HG03571 (cell line): ENCODE measurements at regions not wholly inside any gene's neighbourhood (a gene's known extent, or its start where the extent isn't known, plus 50 kb on each side); places are given as distances from the start of the nearest gene placed in this dataset.

ENCODE experiments used
- ATAC-seq: cut with Tn5 transposase; IDR thresholded peaks from one replicate; pipeline ENCODE4 v1.9.1; 2021; ENCODE audit not compliant: unreplicated experiment

- no peak for ATAC-seq
These were observed 413.6 kb downstream of the CDH2 start for GRCh38 chr18:27763341-27763740.

GRCh38 chr18:27762054-27762453 is 414.9 kb downstream of the CDH2 start:
- ATAC-seq, result no peak

- ATAC-seq, result no peak
These were observed 424.0 kb downstream of the CDH2 start for GRCh38 chr18:27752944-27753343.

GRCh38 chr18:27750923-27751322 is 426.0 kb downstream of the CDH2 start:
- ATAC-seq, result no peak

GRCh38 chr18:27750014-27750413 is 426.9 kb downstream of the CDH2 start:
- no peak for ATAC-seq

- ATAC-seq, result no peak
These were observed 427.7 kb downstream of the CDH2 start for GRCh38 chr18:27749194-27749593.

GRCh38 chr18:27746241-27746640 is 430.7 kb downstream of the CDH2 start:
- ATAC-seq, result no peak

- ATAC-seq, result no peak
These were observed 441.8 kb downstream of the CDH2 start for GRCh38 chr18:27735117-27735516.

GRCh38 chr18:27731211-27731610 is 445.7 kb downstream of the CDH2 start:
- no peak for ATAC-seq

- ATAC-seq, result no peak
These were observed 448.3 kb downstream of the CDH2 start for GRCh38 chr18:27728659-27729058.

GRCh38 chr18:27724362-27724761 is 452.6 kb downstream of the CDH2 start:
- ATAC-seq, result no peak

GRCh38 chr18:27723168-27723567 is 453.8 kb downstream of the CDH2 start:
- ATAC-seq, result no peak

- no peak for ATAC-seq
These were observed 457.2 kb downstream of the CDH2 start for GRCh38 chr18:27719680-27720079.

- ATAC-seq, result no peak
These were observed 459.1 kb downstream of the CDH2 start for GRCh38 chr18:27717816-27718215.

- ATAC-seq, result no peak
These were observed 459.7 kb downstream of the CDH2 start for GRCh38 chr18:27717250-27717649.

- ATAC-seq, result no peak
These were observed 461.2 kb downstream of the CDH2 start for GRCh38 chr18:27715751-27716150.

GRCh38 chr18:27713738-27714095 is 463.2 kb downstream of the CDH2 start:
- ATAC-seq, result no peak

- no peak for ATAC-seq
These were observed 463.7 kb downstream of the CDH2 start for GRCh38 chr18:27713037-27713737.

GRCh38 chr18:27712066-27712465 is 464.9 kb downstream of the CDH2 start:
- ATAC-seq, result no peak

GRCh38 chr18:27711382-27711781 is 465.5 kb downstream of the CDH2 start:
- no peak for ATAC-seq

GRCh38 chr18:27709344-27709743 is 467.6 kb downstream of the CDH2 start:
- ATAC-seq, result no peak

GRCh38 chr18:27707201-27707600 is 469.7 kb downstream of the CDH2 start:
- ATAC-seq, result no peak

- ATAC-seq, result no peak
These were observed 472.1 kb downstream of the CDH2 start for GRCh38 chr18:27704736-27705361.
